ENCODE measurements at regions not wholly inside any gene's neighbourhood (a gene's known extent, or its start where the extent isn't known, plus 50 kb on each side); places are given as distances from the start of the nearest gene placed in this dataset.
"Not testable (repeated sequence)": the region's sequence is repeated elsewhere in the genome, so short reads cannot be mapped to it uniquely, and the experiment has no call there.

GRCh38 chr6:157751547-157752200 is 71.4 kb upstream of the SNX9 start:
- DNase-seq (ENCODE audit: low spot score) = no peak
- POLR2A ChIA-PET (ENCODE audit: low non-redundant PET) = no interaction called here
- H3K27ac ChIP-seq = no peak overlapping the region
- CTCF ChIA-PET = no interaction called here
- TF ChIP-seq CTCF (conservative IDR thresholded peaks at IDR 0.05; ENCODE audit: low read depth) = no peak

- DNase-seq (ENCODE audit: low spot score) = not testable (repeated sequence)
These were observed 70.2 kb upstream of the SNX9 start for GRCh38 chr6:157752879-157753278.

GRCh38 chr6:157753291-157753690 is 69.8 kb upstream of the SNX9 start:
- ChIA-PET CTCF (no interaction called here), POLR2A (ENCODE audit: low non-redundant PET) (no interaction called here)
- DNase-seq (ENCODE audit: low spot score) = no peak
- no peak for TF ChIP-seq CTCF (conservative IDR thresholded peaks at IDR 0.05; ENCODE audit: low read depth)
- no peak overlapping the region for H3K27ac ChIP-seq

More at GRCh38 chr6:157752879-157753278, 70.2 kb upstream of the SNX9 start:
- CTCF ChIA-PET; H3K27ac ChIP-seq; POLR2A ChIA-PET (ENCODE audit: low non-redundant PET): not testable (repeated sequence)

GRCh38 chr6:157753801-157754200 is 69.2 kb upstream of the SNX9 start:
- POLR2A ChIA-PET (ENCODE audit: low non-redundant PET); DNase-seq (ENCODE audit: low spot score); H3K27ac ChIP-seq; CTCF ChIA-PET: not testable (repeated sequence)

- DNase-seq (ENCODE audit: low spot score) = no peak
- H3K27ac ChIP-seq = no peak overlapping the region
- no peak for TF ChIP-seq CTCF (conservative IDR thresholded peaks at IDR 0.05; ENCODE audit: low read depth)
- ChIA-PET CTCF (no interaction called here), POLR2A (ENCODE audit: low non-redundant PET) (no interaction called here)
These were observed 68.7 kb upstream of the SNX9 start for GRCh38 chr6:157754351-157754750.

GRCh38 chr6:157755032-157755745 is 67.9 kb upstream of the SNX9 start:
- no peak for DNase-seq (ENCODE audit: low spot score)
- CTCF ChIA-PET = interaction anchor here (2.5 kb wide), 1 partner anchor 118 kb away, joined by 24 read pairs; no protein-coding TSS in a partner anchor
- H3K27ac ChIP-seq = no peak overlapping the region
- POLR2A ChIA-PET (ENCODE audit: low non-redundant PET) = no interaction called here
- no peak for TF ChIP-seq CTCF (conservative IDR thresholded peaks at IDR 0.05; ENCODE audit: low read depth)

- TF ChIP-seq CTCF (conservative IDR thresholded peaks at IDR 0.05; ENCODE audit: low read depth) = no peak
- ChIA-PET CTCF (interaction anchor here (0.6 to 2.5 kb wide), 9 partner anchors 31 to 681 kb away, joined by 3 to 24 read pairs (median 3); no protein-coding TSS in a partner anchor), POLR2A (ENCODE audit: low non-redundant PET) (no interaction called here)
- DNase-seq (ENCODE audit: low spot score) = no peak
- H3K27ac ChIP-seq = no peak overlapping the region
These were observed 67.2 kb upstream of the SNX9 start for GRCh38 chr6:157755746-157756411.

Measured in RWPE1 (cell line).